ENCODE measurements at regions not wholly inside any gene's neighbourhood (a gene's known extent, or its start where the extent isn't known, plus 50 kb on each side); places are given as distances from the start of the nearest gene placed in this dataset.

- no peak for TF ChIP-seq FOSL2 (IDR thresholded peaks at IDR 0.05; ENCODE audit: borderline replicate concordance, low read depth)
Measured at GRCh38 chr9:101931756-101932155, 193.3 kb upstream of the GRIN3A start (continued).

- Histone ChIP-seq H3K4me3 (ENCODE audit: low read depth in 2 of 2, low read length in 1 of 2) (no peak overlapping the region), H3K27me3 (ENCODE audit: insufficient read depth) (no peaks in the 10 kb centered on the region), H2AFZ (ENCODE audit: low read depth) (no peak overlapping the region), H3K9ac (no peak overlapping the region), H3K4me1 (ENCODE audit: control insufficient read depth in 1 of 2, insufficient read depth in 2 of 2, low read depth in 1 of 2, low read length in 1 of 2) (no peaks in the 10 kb centered on the region), H3F3A (replicated peaks; ENCODE audit: insufficient read depth) (no peaks in the 10 kb centered on the region), H3K79me2 (ENCODE audit: insufficient read depth) (no peaks in the 10 kb centered on the region), H3K27ac (ENCODE audit: low read depth in 2 of 2, low read length in 1 of 2) (no peak overlapping the region), H3K9me3 (no peaks in the 10 kb centered on the region), H3K9me2 (no peaks in the 10 kb centered on the region), H4K20me1 (ENCODE audit: insufficient read depth) (no peaks in the 10 kb centered on the region), H3K36me3 (replicated peaks in 1 of 2; ENCODE audit: control insufficient read depth in 1 of 2, insufficient read depth in 2 of 2, low read length in 1 of 2) (no peaks in the 10 kb centered on the region), H3K4me2 (no peak overlapping the region)
- no peak for DNase-seq
- ChIA-PET POLR2A (no interaction called here), CTCF (no interaction called here)
- no peak for TF ChIP-seq USF2 (IDR thresholded peaks at IDR 0.05; ENCODE audit: borderline replicate concordance, low read depth, low read length)
- TF ChIP-seq GABPA (IDR thresholded peaks at IDR 0.05; ENCODE audit: low read depth) = no peak
- TF ChIP-seq TEAD4 (IDR thresholded peaks at IDR 0.05; ENCODE audit: borderline replicate concordance, insufficient read depth) = no peak
- no peak for TF ChIP-seq FOXJ3 (CRISPR knock-in tag; IDR thresholded peaks at IDR 0.05)
- TF ChIP-seq NRF1 (IDR thresholded peaks at IDR 0.05; ENCODE audit: low read depth, low read length) = no peak
- TF ChIP-seq RAD21 (IDR thresholded peaks at IDR 0.05; ENCODE audit: low read length) = no peak
- no peak for TF ChIP-seq CTCF (IDR thresholded peaks at IDR 0.05)
Measured at GRCh38 chr9:101930783-101931182, 192.3 kb upstream of the GRIN3A start.

GRCh38 chr9:101925498-101925897 lies 187.1 kb upstream of the GRIN3A start:
- POLR2A ChIA-PET = no interaction called here
- H3K27me3 ChIP-seq (ENCODE audit: insufficient read depth) = no peaks in the 10 kb centered on the region
- no peaks in the 10 kb centered on the region for H3F3A ChIP-seq (replicated peaks; ENCODE audit: insufficient read depth)
- H3K9ac ChIP-seq = no peak overlapping the region
- CTCF ChIA-PET = no interaction called here
- H3K27ac ChIP-seq (ENCODE audit: low read depth in 2 of 2, low read length in 1 of 2) = no peak overlapping the region
- DNase-seq = no peak
- H3K79me2 ChIP-seq (ENCODE audit: insufficient read depth) = no peaks in the 10 kb centered on the region
- H3K9me2 ChIP-seq = no peaks in the 10 kb centered on the region
- H3K4me1 ChIP-seq (ENCODE audit: control insufficient read depth in 1 of 2, insufficient read depth in 2 of 2, low read depth in 1 of 2, low read length in 1 of 2) = no peaks in the 10 kb centered on the region
- TF ChIP-seq MAX (IDR thresholded peaks at IDR 0.05; ENCODE audit: low read depth) (no peak), TCF12 (IDR thresholded peaks at IDR 0.05) (no peak), GABPA (IDR thresholded peaks at IDR 0.05; ENCODE audit: low read depth) (no peak), CTCF (IDR thresholded peaks at IDR 0.05) (no peak), CHD2 (IDR thresholded peaks at IDR 0.05; ENCODE audit: low read length, partially characterized antibody) (no peak), ELF1 (IDR thresholded peaks at IDR 0.05) (no peak), TEAD4 (IDR thresholded peaks at IDR 0.05; ENCODE audit: borderline replicate concordance, insufficient read depth) (no peak), USF2 (IDR thresholded peaks at IDR 0.05; ENCODE audit: borderline replicate concordance, low read depth, low read length) (no peak), REST (IDR thresholded peaks at IDR 0.05; ENCODE audit: low read depth, low read length) (no peak), RCOR1 (IDR thresholded peaks at IDR 0.05; ENCODE audit: low read length) (no peak), SMC3 (IDR thresholded peaks at IDR 0.05; ENCODE audit: low read depth, low read length) (no peak), RXRA (IDR thresholded peaks at IDR 0.05; ENCODE audit: borderline replicate concordance, low read depth) (no peak), NRF1 (IDR thresholded peaks at IDR 0.05; ENCODE audit: low read depth, low read length) (no peak), MEF2A (IDR thresholded peaks at IDR 0.05; ENCODE audit: borderline replicate concordance, low read depth) (no peak)
- H3K36me3 ChIP-seq (replicated peaks in 1 of 2; ENCODE audit: control insufficient read depth in 1 of 2, insufficient read depth in 2 of 2, low read length in 1 of 2) = no peaks in the 10 kb centered on the region
- H3K4me2 ChIP-seq = no peak overlapping the region
- no peaks in the 10 kb centered on the region for H3K9me3 ChIP-seq
- H2AFZ ChIP-seq (ENCODE audit: low read depth) = no peak overlapping the region
- no peak overlapping the region for H3K4me3 ChIP-seq (ENCODE audit: low read depth in 2 of 2, low read length in 1 of 2)
- H4K20me1 ChIP-seq (ENCODE audit: insufficient read depth) = no peaks in the 10 kb centered on the region
